NCI-H748 (cell line): ENCODE measurements at regions not wholly inside any gene's neighbourhood (a gene's known extent, or its start where the extent isn't known, plus 50 kb on each side); places are given as distances from the start of the nearest gene placed in this dataset.
"Not testable (repeated sequence)": the region's sequence is repeated elsewhere in the genome, so short reads cannot be mapped to it uniquely, and the experiment has no call there.

Source experiments
- DNase-seq: peaks from one replicate; lab custom pipeline; 2025; ENCODE audit not compliant: unreplicated experiment; lab: John Stamatoyannopoulos, UW

DNA sequence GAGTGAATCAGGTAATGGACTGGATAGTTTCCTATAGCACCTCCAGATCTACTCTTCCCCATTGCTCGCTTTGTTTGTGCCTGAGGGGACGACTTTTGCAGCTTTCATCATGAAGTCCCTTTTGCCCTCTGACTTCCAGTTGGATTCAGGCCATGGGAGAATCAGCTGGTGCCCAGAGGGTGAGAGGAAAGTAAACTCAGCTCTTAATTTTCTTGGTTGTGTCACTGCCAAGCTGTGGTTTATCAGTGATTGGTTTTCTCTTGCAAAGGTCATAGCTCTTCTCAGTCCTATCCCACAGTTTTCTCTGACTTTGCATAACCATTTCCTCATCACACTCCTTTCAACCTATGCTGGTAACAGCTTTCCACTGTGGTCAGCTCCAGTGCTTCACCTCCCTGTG, 200.1 kb downstream of the KCNJ2 start:
- DNase-seq = no peak

DNA sequence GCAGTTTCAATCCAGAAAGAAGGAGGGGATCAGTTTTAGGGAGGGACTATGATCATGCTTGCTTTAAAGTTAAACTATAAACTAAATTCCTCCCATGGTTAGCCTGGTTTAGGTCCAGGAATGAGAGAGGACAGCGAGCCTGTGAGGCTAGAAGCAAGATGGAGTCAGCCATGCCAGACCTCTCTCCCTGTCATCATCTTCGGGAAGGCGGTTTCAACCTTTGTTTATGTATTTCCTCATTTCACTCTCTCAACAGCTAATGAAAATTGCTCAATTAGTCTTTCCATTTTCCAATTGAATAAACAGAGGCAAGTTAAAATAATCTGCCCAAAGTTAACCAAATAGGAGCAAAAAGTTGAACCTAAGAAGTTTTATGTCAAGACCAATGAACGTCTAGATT, 201.5 kb downstream of the KCNJ2 start:
- no peak for DNase-seq

DNA sequence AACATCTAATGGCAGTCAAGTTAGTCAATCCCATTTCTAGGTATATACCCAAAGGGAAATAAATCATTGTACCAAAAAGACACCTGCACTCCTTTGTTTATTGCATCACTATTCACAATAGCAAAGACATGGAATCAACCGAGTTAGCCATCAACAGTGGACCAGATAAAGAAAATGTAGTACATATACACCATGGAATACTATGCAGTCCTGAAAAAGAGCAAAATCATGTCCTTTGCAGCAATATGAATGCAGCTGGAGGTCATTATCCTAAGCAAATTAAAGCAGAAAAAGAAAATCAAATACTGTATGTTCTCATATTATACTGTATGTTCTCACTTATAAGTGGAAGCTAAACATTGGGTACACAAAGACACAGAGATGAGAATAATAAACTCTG, 204.0 kb downstream of the KCNJ2 start:
- DNase-seq = no peak

DNA sequence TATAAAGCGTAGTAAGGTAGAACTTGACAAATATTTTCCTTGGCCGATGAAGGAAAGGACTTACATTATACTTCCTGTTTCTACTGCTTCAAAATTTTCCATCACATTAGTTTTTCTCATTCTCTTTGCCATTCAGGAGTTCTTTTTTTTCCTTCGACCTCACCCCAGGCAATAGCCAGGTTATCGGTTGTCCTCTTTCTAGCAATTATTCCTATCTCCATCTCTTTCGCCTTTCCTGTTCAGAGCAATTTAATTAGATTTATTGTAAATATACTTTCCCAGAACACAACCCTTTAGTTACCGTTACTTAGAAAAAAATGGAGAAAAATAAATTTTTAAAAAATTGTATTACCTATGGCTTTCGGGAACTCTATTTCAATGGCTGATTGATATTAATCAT, 205.2 kb downstream of the KCNJ2 start:
- no peak for DNase-seq

DNA sequence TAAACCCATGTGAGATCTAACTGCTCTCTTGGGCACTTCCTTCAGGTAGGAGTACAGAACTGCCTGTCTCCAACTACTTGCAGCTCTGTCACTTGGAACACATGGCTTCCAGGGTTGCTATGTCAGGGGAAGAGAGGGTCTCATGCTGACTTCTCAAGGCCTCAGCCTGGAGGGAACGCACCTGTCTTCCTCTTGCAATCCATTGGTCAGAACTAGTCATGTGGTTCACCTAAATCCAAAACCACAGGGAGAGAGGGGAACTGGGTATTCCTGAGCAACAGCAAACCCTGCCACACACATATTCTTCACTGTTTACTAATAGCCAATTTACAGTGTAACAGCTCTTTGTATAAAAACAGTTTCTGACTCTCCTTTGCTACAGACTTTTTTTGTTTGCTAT, 206.1 kb downstream of the KCNJ2 start:
- peak; percentile 26 for DNase-seq

DNA sequence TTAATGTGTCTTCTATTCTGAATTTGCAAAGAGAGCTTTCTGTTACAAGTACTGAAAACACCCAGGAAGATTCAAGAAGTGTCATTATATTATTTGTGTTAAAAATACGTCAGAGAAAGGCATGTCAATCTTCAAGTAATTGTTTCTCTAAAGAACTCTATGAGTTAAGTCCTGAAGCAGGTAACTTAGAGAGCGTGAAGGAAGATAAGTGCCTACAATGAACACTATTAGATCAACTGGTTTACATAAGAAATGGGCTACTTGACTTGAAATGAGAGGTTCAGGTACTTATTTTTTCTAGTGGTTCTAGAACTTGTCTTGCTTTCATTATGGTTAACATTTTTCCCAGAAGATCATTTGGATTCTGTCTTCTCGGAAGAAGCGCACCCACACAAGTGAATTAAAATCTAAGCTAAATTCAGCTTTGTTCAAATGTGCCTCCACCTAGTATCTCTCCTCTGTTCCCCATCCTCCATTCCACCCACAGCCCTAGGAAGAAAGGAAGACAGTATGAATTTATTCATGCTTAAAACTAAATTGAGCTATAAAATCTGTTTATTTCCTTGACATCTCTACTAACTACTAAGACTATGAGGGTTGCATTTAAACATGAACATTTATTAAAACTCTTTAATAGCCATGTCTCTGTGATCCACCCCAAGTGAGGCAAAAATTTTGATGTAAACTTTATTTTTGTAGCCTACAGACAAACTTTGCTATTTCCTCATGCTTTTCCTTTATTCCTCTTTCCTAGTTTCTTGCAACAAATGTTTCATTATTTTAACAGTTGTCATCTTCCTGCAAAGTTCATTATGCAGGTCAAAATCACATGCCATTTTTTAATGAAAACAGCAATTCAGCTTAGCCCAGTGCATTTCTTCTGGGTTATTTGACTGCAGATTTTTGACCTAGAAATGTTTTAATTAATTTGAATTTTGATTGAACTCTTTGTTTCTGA, 206.8 kb downstream of the KCNJ2 start:
- DNase-seq = no peak

DNA sequence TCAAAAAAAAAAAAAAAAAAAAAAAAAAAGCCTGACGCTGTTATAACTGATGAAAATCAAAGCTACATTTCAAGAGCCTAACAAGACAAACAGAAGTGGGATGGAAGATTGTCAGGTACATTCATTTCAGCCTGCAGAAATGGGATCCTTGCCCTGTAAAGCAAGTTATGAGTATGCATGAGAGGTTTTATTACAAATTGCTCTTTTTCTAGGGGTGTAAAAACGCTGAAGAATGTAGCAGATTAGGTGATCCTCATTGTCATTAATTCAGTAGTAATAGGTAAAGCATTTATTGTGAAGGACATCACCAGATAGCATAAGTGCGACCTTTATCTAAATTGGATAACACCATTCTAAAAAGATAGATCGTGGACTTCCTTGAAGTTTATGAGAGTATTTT, 208.3 kb downstream of the KCNJ2 start:
- DNase-seq = no peak

DNA sequence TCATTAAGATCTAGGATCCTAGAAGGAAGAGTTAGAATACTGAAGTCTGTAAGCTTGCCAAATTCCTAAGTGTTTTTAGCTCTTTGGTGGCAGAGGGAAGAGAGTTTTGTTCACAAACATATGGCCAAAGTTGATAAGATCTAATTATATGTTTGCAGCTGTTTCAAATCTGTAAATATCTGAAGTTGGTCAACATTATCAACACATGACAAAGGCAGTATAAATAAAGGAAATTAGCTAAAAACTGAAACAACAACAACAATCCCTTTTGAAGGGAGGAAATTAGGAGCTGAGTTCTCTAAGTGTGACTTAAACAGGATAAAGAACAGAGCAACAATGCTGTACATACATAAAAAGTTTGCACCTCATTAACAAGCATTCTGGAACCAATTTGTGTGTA, 208.7 kb downstream of the KCNJ2 start:
- no peak for DNase-seq

DNA sequence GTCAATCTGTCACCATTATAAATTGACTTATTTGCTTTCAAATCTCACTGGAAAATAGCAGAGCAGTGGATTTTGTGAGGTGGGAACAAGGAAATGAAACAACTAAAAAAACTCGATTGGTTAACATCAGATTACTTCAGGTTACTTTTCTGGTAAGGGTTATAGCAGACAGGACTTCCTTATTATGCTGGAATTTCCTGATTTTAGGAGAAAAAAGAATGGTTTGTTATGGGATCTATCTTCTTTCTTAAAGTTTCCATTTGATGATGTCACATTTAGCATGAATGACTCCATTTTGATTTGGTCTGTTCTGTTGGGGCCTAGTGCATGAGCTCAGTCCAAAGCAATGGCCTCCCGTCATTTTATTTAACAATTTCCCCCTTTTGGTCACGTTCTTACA, 210.6 kb downstream of the KCNJ2 start:
- DNase-seq = no peak

DNA sequence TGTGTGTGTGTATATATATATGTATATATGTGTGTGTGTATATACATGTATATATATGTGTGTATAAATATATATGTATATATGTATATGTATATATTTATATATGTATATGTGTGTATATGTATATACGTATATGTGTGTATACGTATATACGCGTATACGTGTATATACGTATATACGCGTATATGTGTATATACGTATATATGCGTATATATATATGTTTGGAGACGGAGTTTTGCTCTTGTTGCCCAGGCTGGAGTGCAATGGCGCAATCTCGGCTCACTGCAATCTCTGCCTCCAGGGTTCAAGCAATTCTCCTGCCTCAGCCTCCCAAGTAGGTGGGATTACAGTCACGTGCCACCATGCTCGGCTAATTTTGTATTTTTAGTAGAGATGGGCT, 212.6 kb downstream of the KCNJ2 start:
- not testable (repeated sequence) for DNase-seq

DNA sequence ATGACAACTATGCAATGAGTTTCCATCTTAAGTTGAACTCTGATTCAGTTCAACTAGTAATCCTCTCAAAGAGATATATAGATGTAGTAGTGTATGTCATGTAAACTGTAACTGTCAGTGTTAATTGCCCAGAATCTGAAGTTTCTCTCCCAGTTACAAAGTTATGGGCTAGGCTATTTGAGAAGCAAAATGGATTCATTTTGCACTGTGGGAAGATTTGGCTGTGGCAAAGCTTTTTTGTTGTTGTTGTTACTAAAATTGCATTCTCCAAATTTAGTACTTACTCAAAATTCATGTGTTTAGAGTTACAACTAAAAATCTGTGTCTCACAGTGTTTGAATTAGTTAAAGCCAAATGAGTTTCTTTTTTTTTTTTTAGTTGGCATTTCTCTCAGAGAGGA, 219.0 kb downstream of the KCNJ2 start:
- DNase-seq = no peak

DNA sequence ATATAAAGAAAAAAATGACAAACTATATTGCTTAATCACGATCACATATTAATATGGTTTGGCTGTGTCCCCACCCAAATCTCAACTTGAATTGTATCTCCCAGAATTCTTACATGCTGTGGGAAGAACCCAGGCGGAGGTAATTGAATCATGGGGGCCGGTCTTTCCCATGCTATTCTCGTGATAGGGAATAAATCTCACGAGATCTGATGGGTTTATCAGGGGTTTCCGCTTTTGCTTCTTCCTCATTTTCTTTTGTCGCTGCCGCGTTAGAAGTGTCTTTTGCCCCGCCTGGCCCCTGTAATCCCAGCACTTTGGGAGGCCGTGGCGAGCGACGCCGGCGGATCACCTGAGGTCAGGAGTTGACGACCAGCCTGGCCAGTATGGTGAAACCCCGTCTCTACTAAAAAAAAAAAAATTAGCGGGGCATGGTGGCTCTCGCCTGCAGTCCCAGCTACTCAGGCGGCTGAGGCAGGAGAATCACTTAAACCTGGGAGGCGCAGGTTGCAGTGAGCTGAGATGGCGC, 220.0 kb downstream of the KCNJ2 start:
- not testable (repeated sequence) for DNase-seq

DNA sequence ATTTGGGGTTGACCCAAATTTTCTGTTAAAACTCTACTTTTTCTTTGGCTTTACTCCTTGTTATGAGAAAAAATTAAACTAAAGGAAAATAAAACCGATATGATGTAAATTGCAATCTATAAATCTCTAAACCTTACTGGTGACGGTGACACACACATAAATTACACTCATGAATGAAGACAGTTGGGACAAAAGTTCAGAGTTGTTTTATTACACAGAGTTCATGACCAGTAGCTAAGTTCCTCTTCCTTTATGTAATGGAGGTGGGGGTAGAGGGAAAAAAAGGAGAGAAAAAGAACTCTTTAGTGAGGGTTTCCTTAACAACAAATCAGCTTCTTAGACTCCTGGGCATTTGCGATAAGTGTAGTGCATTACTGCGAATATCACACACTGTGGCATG, 220.7 kb downstream of the KCNJ2 start:
- DNase-seq = no peak

DNA sequence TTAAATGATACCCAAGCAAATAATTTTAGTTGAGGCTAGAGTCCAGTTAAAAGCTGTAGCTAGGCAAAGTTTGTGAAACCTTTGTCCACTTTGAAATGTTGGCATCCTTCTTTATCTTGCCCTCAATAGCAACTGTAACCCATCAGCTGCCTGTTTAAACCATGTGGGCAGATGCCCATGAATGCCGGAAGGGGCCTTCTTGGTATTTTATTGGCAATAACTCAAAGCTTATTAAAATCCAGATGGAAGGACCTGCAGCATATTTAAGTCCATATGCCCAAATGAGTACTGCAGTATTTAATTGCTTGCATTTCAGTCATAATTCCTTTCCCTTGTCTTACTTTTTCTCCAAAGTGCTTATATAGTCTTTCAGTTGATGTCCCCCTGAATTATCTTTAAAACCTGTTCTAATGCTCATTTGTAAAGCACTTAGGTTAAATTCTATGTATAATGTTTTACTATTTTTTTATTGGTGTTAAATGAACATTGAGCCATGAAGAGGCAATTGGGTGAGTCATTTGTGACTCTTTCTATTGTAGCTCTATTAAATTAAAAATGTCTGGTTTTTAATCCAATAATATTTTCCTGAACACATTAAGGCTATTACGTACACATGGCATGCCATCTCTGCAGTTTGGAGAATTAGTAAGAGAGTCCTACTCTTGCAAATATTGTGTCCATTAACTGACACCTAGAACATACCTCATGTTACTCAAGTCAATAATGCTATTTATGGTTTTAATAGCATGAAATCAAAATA, 225.3 kb downstream of the KCNJ2 start:
- DNase-seq = no peak

DNA sequence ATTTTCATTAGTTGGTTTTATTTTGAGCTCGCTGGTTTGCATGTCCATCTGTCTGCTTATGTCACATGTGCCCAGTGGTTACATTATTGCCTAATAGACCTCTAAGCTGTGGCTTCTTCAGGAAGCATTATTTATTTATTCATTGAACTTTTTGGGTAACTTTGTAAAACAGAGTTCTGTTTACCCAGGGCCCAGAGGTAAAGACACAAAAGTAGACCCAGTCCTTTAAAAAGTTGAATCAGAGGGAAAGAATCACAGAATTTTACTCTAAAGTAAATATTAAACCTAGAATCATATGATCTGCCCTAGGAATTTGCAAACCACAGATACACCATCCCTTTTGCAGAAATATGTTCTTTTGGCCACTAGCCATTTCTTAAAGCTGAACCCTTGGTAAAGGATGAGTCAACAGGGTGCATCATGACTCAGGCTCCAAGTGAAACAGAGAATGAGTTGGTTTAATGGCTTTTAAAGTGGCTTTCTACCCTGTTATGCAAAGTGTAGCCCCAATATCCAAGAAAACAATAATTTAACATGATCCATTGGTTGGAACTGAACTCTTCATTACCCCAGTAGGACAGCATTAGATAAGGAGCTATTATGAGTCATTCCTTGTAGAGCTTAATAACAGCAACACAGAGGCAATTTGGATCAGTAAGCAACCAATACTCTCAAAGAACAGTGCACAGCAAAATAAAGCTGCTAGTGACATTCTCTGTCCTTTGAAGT, 236.3 kb downstream of the KCNJ2 start:
- no peak for DNase-seq

DNA sequence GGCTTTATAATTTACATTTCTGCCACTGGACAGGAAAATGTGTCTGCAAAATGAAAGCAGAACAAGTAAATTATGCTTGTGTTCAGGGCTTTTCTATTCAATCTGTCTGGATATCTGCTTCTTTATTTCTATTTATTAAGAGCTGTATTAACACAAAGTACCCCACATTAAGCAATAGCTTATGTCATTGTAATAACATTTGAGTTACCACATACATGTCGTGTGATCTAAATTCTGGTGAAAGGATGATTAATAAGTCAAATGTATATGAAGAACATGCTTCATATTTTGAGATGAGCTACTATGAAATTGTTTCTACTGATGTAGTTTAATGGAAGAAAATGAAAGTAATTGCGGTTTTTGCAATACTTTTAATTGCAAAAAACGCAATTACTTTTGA, 238.2 kb downstream of the KCNJ2 start:
- DNase-seq = no peak

DNA sequence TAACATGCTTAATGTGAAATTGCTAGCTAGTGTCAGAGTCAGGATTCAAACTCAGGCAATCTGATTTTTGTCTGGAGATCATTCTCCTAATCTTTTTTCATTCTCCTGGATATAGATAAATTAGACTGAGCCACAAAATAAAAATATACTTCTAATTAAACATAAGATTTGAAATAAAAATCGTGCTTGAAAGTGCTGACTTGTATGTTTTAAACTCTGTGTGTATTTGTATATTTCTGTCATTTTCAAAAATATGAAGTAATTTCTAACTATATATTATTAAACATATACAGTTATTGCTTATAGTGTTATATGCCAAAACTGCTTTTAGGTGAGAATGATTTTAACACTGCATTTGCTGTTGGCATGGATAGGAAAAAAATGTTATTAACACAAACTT, 239.4 kb downstream of the KCNJ2 start:
- DNase-seq = no peak

DNA sequence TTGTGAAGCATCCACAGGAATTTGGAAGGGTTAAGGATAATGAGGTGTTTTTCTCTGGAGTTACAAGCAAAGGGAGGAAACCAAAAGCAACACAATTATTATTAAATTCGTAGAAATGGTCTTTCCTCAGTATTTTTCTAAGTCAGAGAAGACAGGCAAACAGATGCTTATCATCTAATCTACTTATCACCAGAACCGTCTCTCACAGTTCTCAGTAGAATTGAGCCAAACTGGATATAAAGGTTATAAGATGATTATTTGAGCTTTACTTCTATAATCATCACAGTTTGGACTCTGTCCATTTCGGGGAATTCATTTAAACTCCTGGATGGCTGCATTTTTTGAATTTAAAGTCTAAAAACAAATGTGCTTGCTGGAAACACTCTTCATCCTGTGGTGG, 245.0 kb downstream of the KCNJ2 start:
- no peak for DNase-seq

DNA sequence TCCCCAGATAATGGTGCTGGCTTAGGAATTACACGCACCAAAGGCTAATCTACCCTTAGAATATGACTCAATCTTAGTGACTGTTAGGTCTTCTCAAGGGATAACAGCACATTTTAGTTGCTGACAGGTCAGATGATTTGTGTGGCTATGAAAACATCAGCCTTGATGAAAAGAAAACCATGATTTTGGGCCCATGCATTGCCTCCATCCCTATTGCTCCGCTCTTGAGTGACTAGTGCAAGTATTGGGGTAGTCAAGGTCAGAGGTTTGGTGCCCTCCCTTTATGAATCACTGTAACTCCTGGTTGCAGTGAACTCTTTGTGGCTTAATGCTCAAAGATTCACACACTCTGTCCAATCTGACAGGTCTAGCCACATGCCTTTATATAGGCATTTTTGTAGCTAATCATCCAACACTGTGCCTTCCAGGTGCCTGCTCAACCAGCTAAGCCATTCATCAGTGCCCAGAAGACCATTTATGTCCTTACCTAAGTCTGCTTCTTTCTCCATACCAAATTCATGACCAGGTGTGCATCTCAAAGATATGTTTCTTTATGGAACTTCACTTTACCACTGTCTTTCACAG, 251.6 kb downstream of the KCNJ2 start:
- no peak for DNase-seq

DNA sequence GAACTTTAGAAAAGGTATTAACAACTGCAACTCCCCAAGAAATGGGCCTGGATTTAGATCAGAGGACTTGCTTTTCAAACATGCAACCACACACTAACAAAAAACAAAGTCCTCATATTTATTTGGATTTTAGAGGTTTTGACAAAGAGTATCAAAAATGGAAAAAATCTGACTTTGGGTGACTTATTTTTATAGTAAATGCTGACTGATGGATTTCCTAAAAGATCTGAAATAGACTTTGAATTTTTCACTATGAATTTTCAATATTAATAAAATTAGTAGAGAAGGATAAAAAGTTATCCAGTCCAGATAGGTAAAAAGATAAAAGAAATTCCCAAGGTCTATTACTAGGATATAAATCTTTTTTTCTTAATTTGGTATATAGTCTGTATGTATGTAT, 253.5 kb downstream of the KCNJ2 start:
- DNase-seq = no peak

DNA sequence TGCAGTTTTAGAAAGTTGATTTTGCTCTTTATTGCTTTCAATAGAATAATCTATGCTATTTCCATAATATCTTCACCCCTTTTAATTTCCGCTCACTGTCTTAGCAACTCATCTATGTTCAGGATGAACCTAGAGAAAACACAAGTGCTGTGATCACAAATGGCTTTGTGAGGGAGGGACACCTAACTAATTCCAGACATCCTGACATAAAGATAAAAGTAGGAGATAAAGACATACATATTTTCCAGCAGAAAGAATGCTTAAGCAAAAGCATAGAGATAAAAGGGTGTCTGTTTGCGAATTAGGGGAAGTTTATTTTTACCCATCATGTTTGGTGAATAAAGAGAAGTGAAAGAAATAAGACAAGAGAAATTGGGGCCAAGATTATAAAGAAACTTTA, 254.2 kb downstream of the KCNJ2 start:
- no peak for DNase-seq
